ENCODE measurements at regions not wholly inside any gene's neighbourhood (a gene's known extent, or its start where the extent isn't known, plus 50 kb on each side); places are given as distances from the start of the nearest gene placed in this dataset.
"Not testable (repeated sequence)": the region's sequence is repeated elsewhere in the genome, so short reads cannot be mapped to it uniquely, and the experiment has no call there.

DNA sequence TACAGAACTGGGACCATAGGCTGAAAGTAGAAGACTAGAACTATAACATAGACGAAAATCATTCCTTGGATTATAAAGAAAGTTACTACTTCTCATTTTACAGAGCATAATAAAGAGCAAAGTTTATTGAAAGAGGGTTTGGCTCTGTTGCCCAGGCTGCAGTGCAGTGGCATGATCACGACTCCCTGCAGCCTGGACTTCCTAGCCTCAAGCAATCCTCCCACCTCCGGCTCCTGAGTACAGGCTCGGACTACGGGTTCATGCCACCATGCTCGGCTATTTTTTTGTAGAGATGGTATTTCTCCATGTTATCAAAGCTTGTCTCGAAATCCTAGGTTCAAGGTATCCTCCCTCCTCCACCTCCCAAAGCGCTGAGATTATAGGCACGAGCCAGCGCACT lies 190.1 kb upstream of the FOXG1 start:
- DNase-seq: no peak

DNA sequence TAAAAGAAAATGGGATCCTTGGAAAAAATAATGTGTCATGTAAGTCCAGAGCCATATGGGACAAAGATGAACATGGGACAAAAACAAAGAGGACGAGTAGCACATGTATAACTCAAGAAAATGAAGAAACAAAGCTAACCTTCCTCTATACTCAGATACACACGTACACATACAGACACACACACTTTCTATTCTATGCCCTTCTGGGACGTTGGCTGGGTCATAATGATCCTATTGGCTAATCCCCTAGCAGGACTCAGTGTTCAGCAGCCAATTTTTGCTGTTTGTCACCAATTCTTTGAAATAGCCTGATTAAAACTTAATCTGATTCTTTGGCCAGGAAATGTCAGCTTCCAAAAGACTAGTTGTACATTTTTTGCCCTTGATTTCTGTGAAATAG lies 189.4 kb upstream of the FOXG1 start:
- no peak for DNase-seq

DNA sequence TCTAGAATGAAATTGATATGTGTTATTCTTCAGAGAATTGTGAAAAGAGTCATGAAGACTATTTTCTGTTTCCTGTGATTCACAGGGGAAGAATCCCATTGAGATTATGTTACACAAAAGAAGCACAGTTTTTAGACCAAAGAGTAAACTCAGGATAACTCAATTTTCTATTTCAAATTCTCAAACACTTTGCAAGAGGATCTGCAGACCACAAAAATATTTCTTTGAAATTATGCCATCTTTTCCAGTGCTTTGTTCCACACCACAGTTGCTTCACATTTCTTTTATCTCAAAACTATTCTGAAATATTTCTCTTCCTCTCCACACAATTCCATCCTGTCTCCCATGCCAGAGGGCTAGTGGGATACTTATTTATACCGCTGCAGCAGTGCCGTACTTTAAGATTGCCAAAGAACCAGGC lies 188.9 kb upstream of the FOXG1 start:
- DNase-seq: no peak

DNA sequence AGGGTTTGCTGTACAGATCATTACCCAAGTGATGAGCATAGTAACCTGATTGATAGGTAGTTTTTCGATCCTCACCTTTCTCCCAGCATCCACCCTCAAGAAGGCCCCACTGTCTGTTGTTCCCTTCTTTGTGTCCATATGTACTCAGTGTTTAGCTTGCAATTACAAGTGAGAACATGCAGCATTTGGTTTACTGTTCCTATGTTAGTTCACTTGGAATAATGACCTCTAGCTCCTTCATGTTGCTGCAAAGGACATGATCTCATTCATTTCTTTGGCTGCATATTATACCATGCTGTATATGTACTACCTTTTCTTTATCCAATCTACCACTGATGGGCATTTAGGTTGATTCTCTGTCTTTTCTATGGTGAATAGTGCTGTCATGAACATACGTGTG lies 181.6 kb upstream of the FOXG1 start:
- no peak for DNase-seq

DNA sequence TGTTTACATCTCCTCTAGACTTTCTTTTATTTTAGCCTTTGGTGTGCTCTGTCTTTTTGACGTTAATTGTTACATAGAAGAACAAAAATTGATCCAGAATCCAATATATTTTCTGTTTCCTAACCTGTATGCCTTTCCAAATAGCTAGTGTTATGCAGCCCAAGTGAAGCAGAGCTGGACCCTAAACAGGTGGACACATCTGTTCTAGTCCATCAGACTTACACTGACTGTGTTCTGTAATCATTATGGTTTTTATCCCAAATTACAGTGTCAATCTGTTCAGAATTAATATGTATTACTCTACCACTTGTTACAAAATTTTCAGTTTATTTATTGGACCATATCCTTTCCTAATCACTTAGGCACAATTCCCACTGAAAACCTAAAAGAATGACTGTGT lies 176.8 kb upstream of the FOXG1 start:
- no peak for DNase-seq

DNA sequence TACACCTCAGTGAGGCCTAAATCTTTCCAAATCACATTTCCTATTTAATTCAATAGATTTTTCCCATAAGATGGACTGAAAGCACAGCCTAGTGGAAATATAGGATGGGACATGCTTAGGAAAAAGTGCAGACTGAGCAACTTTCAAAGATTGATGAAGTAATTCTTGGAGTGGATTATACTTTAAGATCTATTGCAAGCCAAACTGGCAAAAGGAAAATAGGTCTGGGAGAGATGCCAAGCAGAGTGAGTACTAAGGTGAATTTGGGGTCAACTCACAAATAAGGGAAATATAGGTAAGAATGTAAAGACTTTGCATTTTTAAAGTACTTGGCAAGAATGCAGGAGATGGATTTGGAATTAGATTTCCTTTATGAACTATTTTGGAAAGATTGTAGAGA lies 170.2 kb upstream of the FOXG1 start:
- no peak for DNase-seq

DNA sequence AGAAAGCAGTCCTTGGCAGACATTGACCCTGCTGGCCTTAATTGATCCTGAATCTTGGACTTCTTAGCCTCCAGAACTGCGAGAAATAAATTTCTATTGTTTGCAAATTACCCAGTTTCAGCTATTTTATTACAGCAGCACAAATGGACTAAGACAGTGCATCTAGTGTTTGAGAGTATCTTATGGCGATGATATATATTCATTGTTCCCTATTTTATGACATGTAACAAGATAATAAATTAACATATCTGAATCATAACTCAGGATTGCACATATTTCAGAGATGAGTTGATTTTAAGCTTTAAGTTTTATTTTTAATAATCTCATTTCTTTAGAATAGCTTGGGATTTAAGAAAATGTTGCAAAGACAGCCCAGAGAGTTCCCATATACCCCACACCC lies 167.4 kb upstream of the FOXG1 start:
- DNase-seq: no peak

DNA sequence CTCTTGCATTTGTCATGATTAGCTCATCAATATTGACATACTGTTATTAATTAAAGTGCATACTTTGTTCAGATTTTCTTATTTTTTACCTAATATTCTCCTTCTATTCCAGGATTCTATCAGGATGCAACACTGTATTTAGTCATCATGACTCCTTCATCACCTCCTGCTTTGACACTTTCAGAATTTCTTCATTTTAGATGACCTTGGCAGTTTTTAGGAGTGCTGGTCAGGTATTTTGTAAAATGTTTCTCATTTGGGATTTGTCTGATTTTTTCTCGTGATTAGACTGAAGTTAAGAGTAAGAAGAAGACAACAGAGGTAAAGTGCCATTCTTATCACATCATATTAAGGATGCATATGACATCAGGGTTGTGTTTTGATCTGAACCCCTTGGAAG lies 167.0 kb upstream of the FOXG1 start:
- DNase-seq: no peak

DNA sequence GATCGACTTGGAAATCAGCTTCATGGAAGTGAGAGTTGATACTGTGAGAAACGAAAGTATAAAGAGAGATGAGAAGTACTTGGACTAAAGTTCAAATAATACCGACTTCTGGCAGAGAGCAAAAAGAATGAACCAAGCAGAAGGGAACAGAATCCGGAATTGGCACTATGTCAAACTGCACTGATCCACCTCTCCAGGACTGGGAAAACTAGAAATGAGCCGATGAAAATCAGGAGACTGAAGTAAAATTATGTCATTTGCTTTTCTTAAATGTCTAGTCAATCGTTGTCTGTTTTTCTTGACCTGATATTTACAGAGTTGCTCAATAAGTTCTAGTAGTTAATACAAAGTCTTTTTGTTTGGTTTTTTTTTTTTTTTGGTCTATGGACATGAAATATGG lies 163.0 kb upstream of the FOXG1 start:
- no peak for DNase-seq

DNA sequence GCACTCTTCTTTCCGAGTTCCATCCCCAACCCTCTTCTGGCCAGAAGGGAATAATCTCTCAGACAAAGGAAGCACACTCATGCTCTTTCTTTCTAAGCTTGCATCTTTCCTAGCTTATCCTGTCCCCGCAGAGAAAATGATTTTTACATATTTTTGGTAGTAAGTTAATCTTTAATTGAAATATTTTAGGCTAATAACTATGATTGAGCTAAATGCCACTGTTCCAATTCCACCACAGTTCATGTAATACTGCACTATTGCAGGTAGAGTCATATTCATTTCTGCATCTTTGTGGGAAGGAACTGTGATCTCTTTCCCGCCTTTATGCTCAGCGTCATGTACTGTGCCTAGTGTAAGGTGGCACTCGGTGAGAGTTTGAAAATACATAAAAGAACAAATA lies 158.9 kb upstream of the FOXG1 start:
- no peak for DNase-seq

DNA sequence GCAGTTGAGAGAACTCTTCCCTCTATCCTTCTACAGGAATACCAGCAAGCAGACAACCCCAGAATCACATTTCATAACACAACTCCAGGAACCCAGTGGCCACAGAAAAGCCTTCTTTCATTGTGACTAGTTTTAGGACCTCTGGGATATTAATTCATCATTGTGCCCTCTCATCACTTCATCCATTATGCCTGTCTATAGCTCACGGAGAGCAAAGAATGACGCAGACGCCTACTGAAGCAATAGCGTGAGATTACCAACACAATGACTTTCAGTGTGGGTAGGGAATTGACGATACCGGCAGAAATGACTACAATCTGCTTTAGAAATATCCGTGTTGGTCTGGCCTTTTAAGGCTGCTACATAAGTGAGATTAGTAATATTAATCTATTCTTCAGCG lies 158.1 kb upstream of the FOXG1 start:
- DNase-seq: no peak

DNA sequence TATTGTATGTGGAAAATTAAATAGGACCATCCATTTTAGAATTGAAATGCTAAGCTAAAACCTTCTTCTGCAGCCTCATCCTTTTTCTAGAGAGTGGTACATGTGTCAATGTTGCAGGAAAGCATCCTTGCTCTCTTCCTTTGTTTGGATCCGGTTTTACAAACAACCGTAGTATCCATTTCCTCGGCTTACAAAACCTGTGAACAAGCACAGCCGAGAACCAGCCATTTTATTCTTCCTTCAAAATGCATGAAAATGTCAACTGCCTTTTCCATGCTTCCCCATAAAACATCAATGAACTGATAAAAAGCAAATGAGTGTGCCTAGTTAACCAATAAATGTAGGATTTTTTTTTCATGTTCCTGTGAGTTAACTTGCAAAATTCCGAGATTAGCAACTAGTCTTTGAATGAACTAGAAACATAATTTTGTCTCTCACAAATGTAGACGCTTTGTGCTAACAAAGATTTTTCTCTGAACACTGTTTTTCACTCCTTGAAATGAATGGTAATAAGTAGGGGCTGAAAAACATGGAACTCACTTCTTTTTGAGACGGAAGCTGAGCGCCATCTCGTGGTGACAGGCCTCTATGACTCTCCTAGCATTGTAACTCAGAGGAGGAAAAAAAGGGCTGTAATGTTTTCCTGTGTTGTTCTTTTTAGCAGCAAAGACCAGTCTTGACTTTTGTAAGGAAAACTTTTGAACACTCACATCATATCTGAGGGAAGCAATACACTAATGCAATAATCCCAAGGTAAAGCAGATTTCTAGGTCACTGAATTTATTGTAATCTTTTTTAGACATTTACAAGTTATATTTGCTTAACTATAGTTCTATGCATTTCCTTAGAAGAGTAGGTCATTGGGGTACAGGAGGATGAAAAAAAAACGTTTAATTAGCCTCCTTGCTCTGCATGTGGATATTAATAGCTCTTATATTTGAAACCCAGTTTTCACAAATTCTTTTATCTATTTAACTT lies 157.4 kb upstream of the FOXG1 start:
- no peak for DNase-seq

DNA sequence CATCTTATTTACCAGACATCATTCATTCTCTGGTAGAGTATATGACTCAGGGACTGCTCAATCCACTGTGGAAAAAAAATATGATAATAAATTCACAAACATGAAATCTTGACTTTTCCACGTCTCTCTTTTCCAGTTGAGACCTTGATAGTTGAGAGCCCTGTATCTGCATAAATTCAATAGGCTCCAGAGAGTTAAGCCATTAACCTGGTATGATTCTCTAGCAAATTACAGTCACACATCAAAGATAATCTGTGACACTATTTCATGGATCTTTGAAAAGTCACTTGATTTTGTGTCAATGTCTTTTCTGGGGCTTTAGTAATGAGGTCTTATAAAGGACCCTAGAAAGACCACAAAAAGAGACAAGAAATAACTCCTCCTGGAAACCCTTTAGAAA lies 154.2 kb upstream of the FOXG1 start:
- no peak for DNase-seq

DNA sequence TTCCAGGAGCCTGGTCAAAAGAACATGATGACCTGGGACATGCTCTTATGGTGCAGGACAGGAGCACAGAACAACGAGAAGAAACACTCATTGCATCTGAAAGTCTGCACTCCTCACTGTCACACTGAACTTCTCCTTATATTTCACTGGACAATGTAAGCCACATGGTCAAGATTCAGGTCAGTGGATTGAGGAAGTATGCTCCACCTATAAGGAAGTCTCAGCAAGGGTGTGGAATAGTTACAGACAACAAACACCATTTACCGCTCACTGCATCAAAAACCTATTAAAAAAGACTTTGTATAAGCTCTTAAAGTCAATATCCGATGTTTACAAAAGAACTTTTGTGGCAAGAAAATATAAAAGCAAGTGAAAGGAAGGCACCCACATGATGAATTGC lies 153.1 kb upstream of the FOXG1 start:
- no peak for DNase-seq

DNA sequence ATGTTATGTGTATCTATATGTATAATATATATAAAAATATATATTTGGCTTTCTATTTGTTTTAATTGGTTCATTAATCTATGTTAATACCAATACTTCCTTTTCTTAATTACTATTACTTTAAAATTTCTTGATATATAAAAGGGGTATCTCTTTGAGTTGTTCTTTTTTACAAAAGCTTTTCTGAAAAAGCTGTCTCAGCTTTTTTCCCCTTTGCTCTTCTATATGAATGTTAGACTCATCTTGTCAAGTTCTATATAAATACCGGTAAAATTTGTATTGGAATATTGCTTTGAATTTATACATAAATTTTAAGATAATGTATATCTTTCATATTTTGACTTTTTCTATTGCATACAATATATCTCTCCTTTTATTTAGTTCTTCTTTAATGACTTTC lies 139.8 kb upstream of the FOXG1 start:
- DNase-seq: no peak

DNA sequence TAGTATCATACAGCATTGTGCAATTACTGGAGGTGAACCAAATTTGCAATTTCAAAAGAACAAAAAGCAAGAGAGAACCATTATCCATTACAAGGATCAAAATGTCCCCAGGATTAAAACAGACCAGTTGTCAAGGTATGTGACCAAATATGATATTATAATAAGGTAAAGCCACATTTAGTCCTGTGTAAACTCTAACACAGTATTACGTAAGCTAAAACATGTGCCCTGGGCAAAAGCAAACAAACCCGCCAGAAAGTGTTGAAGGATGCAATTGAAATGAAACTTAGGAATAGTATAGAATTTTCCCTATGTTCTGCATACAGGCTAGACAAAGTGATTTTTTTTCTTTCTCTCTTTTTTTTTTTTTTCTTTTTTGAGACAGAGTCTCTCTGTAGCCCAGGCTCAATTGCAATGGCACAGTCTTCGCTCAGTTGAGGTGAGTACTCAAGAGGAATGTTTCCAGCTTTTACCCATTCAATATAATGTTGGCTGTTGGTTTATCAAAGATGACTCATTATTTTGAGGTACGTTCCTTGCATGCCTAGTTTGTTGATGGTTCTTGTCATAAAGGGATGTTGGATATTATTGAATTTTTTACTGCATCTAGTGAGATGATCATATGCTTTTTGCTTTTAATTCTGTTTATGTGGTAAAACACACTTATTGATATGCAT lies 137.1 kb upstream of the FOXG1 start:
- no peak for DNase-seq

DNA sequence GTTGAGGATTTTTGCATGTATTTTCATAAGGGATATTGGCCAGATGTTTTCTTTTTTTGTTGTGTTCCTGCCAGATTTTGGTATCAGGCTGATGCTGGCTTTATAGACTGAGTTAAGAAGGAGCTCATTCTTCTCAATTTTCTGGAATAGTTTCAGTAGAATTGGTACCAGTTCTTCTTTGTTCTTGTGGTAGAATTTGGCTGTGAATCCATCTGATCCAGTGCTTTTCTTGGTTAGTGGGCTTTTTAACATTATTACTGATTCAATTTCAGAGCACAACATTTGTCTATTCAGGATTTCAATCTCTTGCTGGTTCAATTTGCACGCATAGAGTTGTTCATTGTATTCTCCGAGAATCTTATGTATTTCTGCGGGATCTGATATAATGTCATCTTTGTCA lies 136.5 kb upstream of the FOXG1 start:
- DNase-seq: no peak

DNA sequence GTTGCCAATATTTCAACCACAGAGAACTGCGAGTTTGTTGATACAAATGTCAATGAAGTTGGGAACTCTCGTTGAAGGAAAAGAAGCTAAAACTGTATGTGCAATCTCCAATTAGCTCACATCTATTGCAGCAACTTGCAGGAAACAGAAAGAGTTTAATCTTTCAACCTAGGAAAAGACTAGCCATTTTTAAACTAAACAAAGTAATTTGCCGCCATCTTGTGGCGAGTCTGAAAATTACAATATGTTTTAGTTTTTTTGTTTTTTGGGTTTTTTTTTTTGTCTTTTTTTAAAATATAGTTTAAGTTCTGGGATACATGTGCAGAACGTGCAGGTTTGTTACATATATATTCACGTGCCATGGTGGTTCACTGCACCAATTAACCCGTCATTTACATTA lies 131.2 kb upstream of the FOXG1 start:
- DNase-seq: no peak

DNA sequence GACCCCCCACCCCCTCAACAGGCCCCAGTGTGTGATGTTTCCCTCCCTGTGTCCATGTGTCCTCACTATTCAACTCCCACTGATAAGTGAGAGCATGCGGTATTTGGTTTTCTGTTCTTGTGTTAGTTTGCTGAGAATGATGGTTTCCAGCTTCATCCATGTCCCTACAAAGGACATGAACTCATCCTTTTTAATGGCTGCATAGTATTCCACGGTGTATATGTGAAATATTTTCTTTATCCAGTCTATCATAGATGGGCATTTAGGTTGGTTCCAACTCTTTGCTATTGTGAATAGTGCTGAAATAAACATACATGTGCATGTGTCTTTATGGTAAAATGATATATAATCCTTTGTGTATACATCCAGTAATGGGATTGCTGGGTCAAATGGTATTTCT lies 130.8 kb upstream of the FOXG1 start:
- not testable (repeated sequence) for DNase-seq

DNA sequence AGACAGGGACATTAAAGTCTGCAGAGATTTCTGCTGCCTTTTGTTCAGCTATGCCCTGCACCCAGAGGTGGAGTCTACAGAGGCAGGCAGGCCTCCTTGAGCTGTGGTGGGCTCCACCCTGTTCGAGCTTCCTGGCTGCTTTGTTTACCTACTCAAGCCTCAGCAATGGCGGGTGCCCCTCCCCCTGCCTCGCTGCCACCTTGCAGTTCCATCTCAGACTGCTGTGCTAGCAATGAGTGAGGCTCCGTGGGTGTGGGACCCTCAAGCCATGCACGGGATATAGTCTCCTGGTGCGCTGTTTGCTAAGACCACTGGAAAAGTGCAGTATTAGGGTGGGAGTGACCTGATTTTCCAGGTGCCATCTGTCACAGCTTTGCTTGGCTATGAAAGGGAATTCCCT lies 125.4 kb upstream of the FOXG1 start:
- not testable (repeated sequence) for DNase-seq

DNA sequence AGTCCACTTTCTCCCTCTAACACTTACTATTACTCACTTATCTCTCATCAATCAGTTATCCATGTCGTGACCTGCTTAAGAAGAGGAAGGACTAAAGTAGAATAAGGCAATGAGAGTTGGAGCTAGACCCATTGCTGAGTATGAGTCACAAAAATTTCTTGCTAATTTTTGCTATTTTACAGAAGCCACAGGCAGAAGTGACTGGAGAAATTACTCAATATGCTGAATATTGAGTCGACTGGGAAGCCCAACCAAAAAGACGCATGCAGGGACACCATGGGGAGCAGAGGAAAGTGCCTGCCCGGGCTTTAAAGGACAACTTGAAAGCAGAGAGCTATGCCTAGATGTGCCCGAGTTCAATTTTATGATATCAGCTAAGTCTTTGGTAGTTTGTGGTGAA lies 115.4 kb upstream of the FOXG1 start:
- DNase-seq: no peak

DNA sequence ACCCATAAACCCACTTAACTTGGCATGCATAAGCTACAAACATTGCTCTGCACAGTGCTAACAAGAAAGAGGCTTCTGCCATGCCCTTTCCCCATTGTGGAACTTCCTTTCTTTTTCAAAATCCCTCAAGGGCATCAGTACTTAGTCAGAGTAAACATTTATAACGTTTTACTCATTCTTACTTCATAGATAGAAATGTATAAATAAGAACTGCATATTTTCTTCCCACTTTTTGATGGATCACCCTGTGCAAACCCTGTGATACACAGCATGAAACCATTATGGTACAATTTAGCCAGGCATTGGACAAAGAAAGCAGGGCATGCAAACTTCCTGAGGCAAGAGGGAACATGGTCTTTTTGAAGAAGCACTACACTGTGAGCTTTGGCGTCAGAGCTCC lies 113.8 kb upstream of the FOXG1 start:
- DNase-seq: no peak

DNA sequence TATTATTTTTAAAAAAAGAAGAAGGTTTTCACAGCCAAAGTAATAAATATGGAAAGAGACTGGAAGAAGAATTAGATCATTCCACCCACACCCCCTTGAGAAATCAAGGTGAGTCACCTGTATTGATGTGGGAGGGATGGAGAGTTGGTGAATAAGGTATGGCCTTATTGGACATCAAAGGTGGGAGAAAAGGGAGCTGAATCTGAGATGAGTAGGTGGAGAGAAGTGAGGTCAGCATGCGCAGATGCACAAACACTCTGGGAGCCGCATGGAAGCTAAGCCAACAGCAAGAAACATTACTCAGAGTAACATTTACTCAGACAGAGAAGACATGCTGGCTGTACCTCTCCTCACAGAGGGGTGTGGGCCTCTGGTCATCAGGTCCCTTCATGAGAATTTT lies 113.1 kb upstream of the FOXG1 start:
- no peak for DNase-seq

DNA sequence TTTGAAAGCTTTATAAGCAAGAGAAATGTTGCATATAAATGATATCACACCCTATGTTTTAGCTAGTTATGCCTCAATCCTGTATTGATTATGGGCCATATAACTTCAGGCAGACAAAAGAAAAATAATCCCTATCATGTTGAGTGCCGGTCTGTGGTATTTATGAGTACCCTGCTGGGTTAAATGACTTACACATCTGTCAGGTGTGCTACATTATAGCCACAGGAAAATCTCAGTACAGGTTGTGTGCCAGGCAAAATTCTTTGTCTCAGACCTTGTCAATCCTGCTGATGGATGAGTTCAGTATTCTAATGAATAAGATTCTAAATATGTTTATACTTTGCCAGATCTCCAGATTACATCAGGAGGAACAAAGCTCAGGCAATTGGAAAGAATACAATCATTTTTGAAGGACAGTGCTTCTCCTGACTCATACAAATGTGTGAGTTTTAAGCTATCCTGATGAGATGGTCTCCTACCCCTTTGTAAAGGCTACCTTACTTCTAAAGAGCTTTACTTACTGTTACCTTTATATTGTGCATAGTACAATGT lies 109.8 kb upstream of the FOXG1 start:
- no peak for DNase-seq
